ENCODE measurements at regions not wholly inside any gene's neighbourhood (a gene's known extent, or its start where the extent isn't known, plus 50 kb on each side); places are given as distances from the start of the nearest gene placed in this dataset.

DNA sequence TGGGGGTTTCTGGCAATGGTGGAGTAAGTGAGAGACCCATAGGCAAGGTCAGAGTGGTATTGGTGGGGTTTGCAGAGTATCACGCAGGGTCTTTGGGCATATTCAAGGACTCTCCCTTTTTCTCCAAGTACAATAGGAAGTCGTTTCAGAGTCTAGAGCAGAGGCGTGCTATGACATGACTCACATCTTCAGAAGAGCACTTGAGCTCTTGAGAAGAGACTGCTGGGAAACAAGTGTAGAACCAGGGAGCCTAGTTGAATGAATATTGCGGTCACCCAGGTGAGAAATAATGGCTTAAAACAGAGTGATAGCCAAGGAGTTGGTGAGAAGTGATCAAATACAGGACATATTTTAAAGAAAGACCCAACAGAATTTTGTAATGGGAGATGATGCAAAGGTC lies 813.4 kb downstream of the TLE1 start:
- TF ChIP-seq, protein P1, sequence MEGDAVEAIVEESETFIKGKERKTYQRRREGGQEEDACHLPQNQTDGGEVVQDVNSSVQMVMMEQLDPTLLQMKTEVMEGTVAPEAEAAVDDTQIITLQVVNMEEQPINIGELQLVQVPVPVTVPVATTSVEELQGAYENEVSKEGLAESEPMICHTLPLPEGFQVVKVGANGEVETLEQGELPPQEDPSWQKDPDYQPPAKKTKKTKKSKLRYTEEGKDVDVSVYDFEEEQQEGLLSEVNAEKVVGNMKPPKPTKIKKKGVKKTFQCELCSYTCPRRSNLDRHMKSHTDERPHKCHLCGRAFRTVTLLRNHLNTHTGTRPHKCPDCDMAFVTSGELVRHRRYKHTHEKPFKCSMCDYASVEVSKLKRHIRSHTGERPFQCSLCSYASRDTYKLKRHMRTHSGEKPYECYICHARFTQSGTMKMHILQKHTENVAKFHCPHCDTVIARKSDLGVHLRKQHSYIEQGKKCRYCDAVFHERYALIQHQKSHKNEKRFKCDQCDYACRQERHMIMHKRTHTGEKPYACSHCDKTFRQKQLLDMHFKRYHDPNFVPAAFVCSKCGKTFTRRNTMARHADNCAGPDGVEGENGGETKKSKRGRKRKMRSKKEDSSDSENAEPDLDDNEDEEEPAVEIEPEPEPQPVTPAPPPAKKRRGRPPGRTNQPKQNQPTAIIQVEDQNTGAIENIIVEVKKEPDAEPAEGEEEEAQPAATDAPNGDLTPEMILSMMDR (IDR thresholded peaks at IDR 0.05; ENCODE audit: low read depth, low read length): no peak
- TF ChIP-seq POLR2A (IDR thresholded peaks at IDR 0.05; ENCODE audit: extremely low read depth, insufficient read length) (no peak), MYC (IDR thresholded peaks at IDR 0.05; ENCODE audit: low read depth, low read length) (no peak)
- TF ChIP-seq, protein P2, sequence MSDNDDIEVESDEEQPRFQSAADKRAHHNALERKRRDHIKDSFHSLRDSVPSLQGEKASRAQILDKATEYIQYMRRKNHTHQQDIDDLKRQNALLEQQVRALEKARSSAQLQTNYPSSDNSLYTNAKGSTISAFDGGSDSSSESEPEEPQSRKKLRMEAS (IDR thresholded peaks at IDR 0.05; ENCODE audit: low read depth, low read length): no peak
